ENCODE measurements at regions not wholly inside any gene's neighbourhood (a gene's known extent, or its start where the extent isn't known, plus 50 kb on each side); places are given as distances from the start of the nearest gene placed in this dataset.

- TF ChIP-seq, protein P1, sequence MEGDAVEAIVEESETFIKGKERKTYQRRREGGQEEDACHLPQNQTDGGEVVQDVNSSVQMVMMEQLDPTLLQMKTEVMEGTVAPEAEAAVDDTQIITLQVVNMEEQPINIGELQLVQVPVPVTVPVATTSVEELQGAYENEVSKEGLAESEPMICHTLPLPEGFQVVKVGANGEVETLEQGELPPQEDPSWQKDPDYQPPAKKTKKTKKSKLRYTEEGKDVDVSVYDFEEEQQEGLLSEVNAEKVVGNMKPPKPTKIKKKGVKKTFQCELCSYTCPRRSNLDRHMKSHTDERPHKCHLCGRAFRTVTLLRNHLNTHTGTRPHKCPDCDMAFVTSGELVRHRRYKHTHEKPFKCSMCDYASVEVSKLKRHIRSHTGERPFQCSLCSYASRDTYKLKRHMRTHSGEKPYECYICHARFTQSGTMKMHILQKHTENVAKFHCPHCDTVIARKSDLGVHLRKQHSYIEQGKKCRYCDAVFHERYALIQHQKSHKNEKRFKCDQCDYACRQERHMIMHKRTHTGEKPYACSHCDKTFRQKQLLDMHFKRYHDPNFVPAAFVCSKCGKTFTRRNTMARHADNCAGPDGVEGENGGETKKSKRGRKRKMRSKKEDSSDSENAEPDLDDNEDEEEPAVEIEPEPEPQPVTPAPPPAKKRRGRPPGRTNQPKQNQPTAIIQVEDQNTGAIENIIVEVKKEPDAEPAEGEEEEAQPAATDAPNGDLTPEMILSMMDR (IDR thresholded peaks at IDR 0.05): no peak
- TF ChIP-seq POLR2AphosphoS5 (IDR thresholded peaks at IDR 0.05; ENCODE audit: low read depth, low read length): no peak
Observed at GRCh38 chr12:97203408-97203807, 259.2 kb upstream of the RMST start.

All from Panc1 (cell line).